ENCODE measurements at regions not wholly inside any gene's neighbourhood (a gene's known extent, or its start where the extent isn't known, plus 50 kb on each side); places are given as distances from the start of the nearest gene placed in this dataset.

- no peak for TF ChIP-seq EZH2 (IDR thresholded peaks at IDR 0.05; ENCODE audit: low read length, missing control alignments)
- TF ChIP-seq CTCF (conservative IDR thresholded peaks at IDR 0.05 in 1 of 2, IDR thresholded peaks at IDR 0.05 in 1 of 2; ENCODE audit: low read depth in 1 of 2, low read length in 2 of 2), result no peak
- Histone ChIP-seq H2AFZ (ENCODE audit: low read length) (no peak overlapping the region), H3K9ac (ENCODE audit: insufficient read depth, low read length) (no peak overlapping the region), H3K27me3 (ENCODE audit: control insufficient read depth, insufficient read depth, low read length) (no peaks in the 10 kb centered on the region), H3K79me2 (ENCODE audit: control insufficient read depth, insufficient read depth, low read length) (no peaks in the 10 kb centered on the region), H4K20me1 (ENCODE audit: control insufficient read depth, extremely low read depth, insufficient read depth, low read length) (no peaks in the 10 kb centered on the region), H3K9me3 (ENCODE audit: control insufficient read depth, insufficient read depth, low read depth, low read length) (no peaks in the 10 kb centered on the region), H3K27ac (ENCODE audit: insufficient read depth, low read length) (peak overlapping the region; percentile 77), H3K4me1 (ENCODE audit: control insufficient read depth, extremely low read depth, insufficient read depth, low read length) (peaks cover 5% of the 10 kb centered on the region), H3K4me3 (replicated peaks in 1 of 4; ENCODE audit: control extremely low read depth in 1 of 4, insufficient read depth in 1 of 4, low read depth in 3 of 4, low read length in 4 of 4) (no peak overlapping the region), H3K4me2 (ENCODE audit: extremely low read depth, insufficient read depth, low read length) (no peak overlapping the region), H3K36me3 (ENCODE audit: control insufficient read depth, insufficient read depth, low read length) (no peaks in the 10 kb centered on the region)
- peak; percentile 86 to 87 for DNase-seq (ENCODE audit: low read depth in 2 of 2)
Observed at GRCh38 chr2:128585706-128586105, 267.0 kb upstream of the HS6ST1 start.

GRCh38 chr2:128589681-128590080 is 271.0 kb upstream of the HS6ST1 start:
- Histone ChIP-seq H3K9ac (ENCODE audit: insufficient read depth, low read length) (no peak overlapping the region), H2AFZ (ENCODE audit: low read length) (no peak overlapping the region), H3K4me2 (ENCODE audit: extremely low read depth, insufficient read depth, low read length) (no peak overlapping the region), H3K27ac (ENCODE audit: insufficient read depth, low read length) (no peak overlapping the region), H3K4me3 (replicated peaks in 1 of 4; ENCODE audit: control extremely low read depth in 1 of 4, insufficient read depth in 1 of 4, low read depth in 3 of 4, low read length in 4 of 4) (no peak overlapping the region), H3K9me3 (ENCODE audit: control insufficient read depth, insufficient read depth, low read depth, low read length) (no peaks in the 10 kb centered on the region), H3K4me1 (ENCODE audit: control insufficient read depth, extremely low read depth, insufficient read depth, low read length) (peaks cover 3% of the 10 kb centered on the region), H3K27me3 (ENCODE audit: control insufficient read depth, insufficient read depth, low read length) (no peaks in the 10 kb centered on the region), H4K20me1 (ENCODE audit: control insufficient read depth, extremely low read depth, insufficient read depth, low read length) (no peaks in the 10 kb centered on the region), H3K36me3 (ENCODE audit: control insufficient read depth, insufficient read depth, low read length) (no peaks in the 10 kb centered on the region), H3K79me2 (ENCODE audit: control insufficient read depth, insufficient read depth, low read length) (no peaks in the 10 kb centered on the region)
- TF ChIP-seq EZH2 (IDR thresholded peaks at IDR 0.05; ENCODE audit: low read length, missing control alignments), result no peak
- TF ChIP-seq CTCF (conservative IDR thresholded peaks at IDR 0.05 in 1 of 2, IDR thresholded peaks at IDR 0.05 in 1 of 2; ENCODE audit: low read depth in 1 of 2, low read length in 2 of 2), result no peak
- DNase-seq (ENCODE audit: low read depth in 2 of 2), result no peak

GRCh38 chr2:128590309-128591021 is 271.8 kb upstream of the HS6ST1 start:
- TF ChIP-seq CTCF (conservative IDR thresholded peaks at IDR 0.05 in 1 of 2, IDR thresholded peaks at IDR 0.05 in 1 of 2; ENCODE audit: low read depth in 1 of 2, low read length in 2 of 2) (no peak), EZH2 (IDR thresholded peaks at IDR 0.05; ENCODE audit: low read length, missing control alignments) (no peak)
- Histone ChIP-seq H3K27me3 (ENCODE audit: control insufficient read depth, insufficient read depth, low read length) (no peaks in the 10 kb centered on the region), H3K4me1 (ENCODE audit: control insufficient read depth, extremely low read depth, insufficient read depth, low read length) (peaks cover 3% of the 10 kb centered on the region), H3K4me3 (replicated peaks in 1 of 4; ENCODE audit: control extremely low read depth in 1 of 4, insufficient read depth in 1 of 4, low read depth in 3 of 4, low read length in 4 of 4) (no peak overlapping the region), H3K9me3 (ENCODE audit: control insufficient read depth, insufficient read depth, low read depth, low read length) (no peaks in the 10 kb centered on the region), H2AFZ (ENCODE audit: low read length) (no peak overlapping the region), H3K27ac (ENCODE audit: insufficient read depth, low read length) (no peak overlapping the region), H3K36me3 (ENCODE audit: control insufficient read depth, insufficient read depth, low read length) (no peaks in the 10 kb centered on the region), H3K4me2 (ENCODE audit: extremely low read depth, insufficient read depth, low read length) (no peak overlapping the region), H3K79me2 (ENCODE audit: control insufficient read depth, insufficient read depth, low read length) (no peaks in the 10 kb centered on the region), H3K9ac (ENCODE audit: insufficient read depth, low read length) (no peak overlapping the region), H4K20me1 (ENCODE audit: control insufficient read depth, extremely low read depth, insufficient read depth, low read length) (no peaks in the 10 kb centered on the region)
- DNase-seq (ENCODE audit: low read depth in 2 of 2), result no peak
